GM18505 (cell line): ENCODE measurements at regions not wholly inside any gene's neighbourhood (a gene's known extent, or its start where the extent isn't known, plus 50 kb on each side); places are given as distances from the start of the nearest gene placed in this dataset.

ENCODE experiments used
- ATAC-seq: cut with Tn5 transposase; IDR thresholded peaks from one replicate; pipeline ENCODE4 v1.9.1; 2021; ENCODE audit not compliant: unreplicated experiment
- POLR2A ChIP-seq: IDR thresholded peaks from 4 replicates; pipeline ENCODE4 v1.6.1; 2011; ENCODE audit warnings: borderline replicate concordance; ENCODE audit not compliant: insufficient read depth, insufficient read length; ENCODE audit errors: extremely low read depth

- no peak for ATAC-seq
- TF ChIP-seq POLR2A, result no peak
Observed at GRCh38 chr2:82596581-82596980, 1862.5 kb downstream of the SUCLG1 start.

GRCh38 chr2:82591718-82592117 is 1867.4 kb downstream of the SUCLG1 start:
- no peak for TF ChIP-seq POLR2A

GRCh38 chr2:82576656-82577055 is 1882.4 kb downstream of the SUCLG1 start:
- no peak for TF ChIP-seq POLR2A

More at GRCh38 chr2:82591718-82592117, 1867.4 kb downstream of the SUCLG1 start:
- ATAC-seq, result no peak

GRCh38 chr2:82539280-82539621 is 1919.8 kb downstream of the SUCLG1 start:
- no peak for ATAC-seq
- no peak for TF ChIP-seq POLR2A

More at GRCh38 chr2:82576656-82577055, 1882.4 kb downstream of the SUCLG1 start:
- ATAC-seq, result no peak

- no peak for ATAC-seq
- no peak for TF ChIP-seq POLR2A
Observed at GRCh38 chr2:82538590-82539279, 1920.3 kb downstream of the SUCLG1 start.

- ATAC-seq, result no peak
- TF ChIP-seq POLR2A, result no peak
Observed at GRCh38 chr2:82528288-82528687, 1930.8 kb downstream of the SUCLG1 start.

- ATAC-seq, result no peak
Observed at GRCh38 chr2:82527124-82527523, 1932.0 kb downstream of the SUCLG1 start.

GRCh38 chr2:82526277-82526676 is 1932.8 kb downstream of the SUCLG1 start:
- no peak for TF ChIP-seq POLR2A
- no peak for ATAC-seq

More at GRCh38 chr2:82527124-82527523, 1932.0 kb downstream of the SUCLG1 start:
- no peak for TF ChIP-seq POLR2A

- ATAC-seq, result no peak
- no peak for TF ChIP-seq POLR2A
Observed at GRCh38 chr2:82525744-82526143, 1933.3 kb downstream of the SUCLG1 start.

- ATAC-seq, result no peak
- TF ChIP-seq POLR2A, result no peak
Observed at GRCh38 chr2:82524826-82525225, 1934.3 kb downstream of the SUCLG1 start.

- TF ChIP-seq POLR2A, result no peak
- no peak for ATAC-seq
Observed at GRCh38 chr2:82511894-82512293, 1947.2 kb downstream of the SUCLG1 start.

- ATAC-seq, result no peak
- TF ChIP-seq POLR2A, result no peak
Observed at GRCh38 chr2:82508702-82509101, 1950.4 kb downstream of the SUCLG1 start.

- TF ChIP-seq POLR2A, result no peak
- no peak for ATAC-seq
Observed at GRCh38 chr2:82507657-82508056, 1951.4 kb downstream of the SUCLG1 start.

- TF ChIP-seq POLR2A, result no peak
- ATAC-seq, result no peak
Observed at GRCh38 chr2:82501217-82501616, 1957.9 kb downstream of the SUCLG1 start.
